Progenitor cell of endocrine pancreas (in vitro differentiated cells): ENCODE measurements at regions not wholly inside any gene's neighbourhood (a gene's known extent, or its start where the extent isn't known, plus 50 kb on each side); places are given as distances from the start of the nearest gene placed in this dataset.
"Not testable (repeated sequence)": the region's sequence is repeated elsewhere in the genome, so short reads cannot be mapped to it uniquely, and the experiment has no call there.

Experiments used
- DNase-seq: peaks from one replicate; pipeline ENCODE4 v3.0.0; 2021; ENCODE audit warnings: low spot score; ENCODE audit not compliant: unreplicated experiment
- H3K27ac Mint-ChIP-seq: 2 replicates; pipeline ENCODE4 v1.8.0; 2021; ENCODE audit warnings: mild to moderate bottlenecking, moderate library complexity, mixed read lengths
- H3K27me3 Mint-ChIP-seq: 2 replicates; pipeline ENCODE4 v1.8.0; 2021; ENCODE audit warnings: mixed read lengths
- H3K36me3 Mint-ChIP-seq: 2 replicates; pipeline ENCODE4 v1.8.0; 2022; ENCODE audit warnings: mixed read lengths; ENCODE audit not compliant: insufficient read depth
- H3K4me1 Mint-ChIP-seq: 2 replicates; pipeline ENCODE4 v1.8.0; 2021; ENCODE audit warnings: low read depth, mixed read lengths
- H3K4me3 Mint-ChIP-seq: 2 replicates; pipeline ENCODE4 v1.8.0; 2021; ENCODE audit warnings: low read depth, mild to moderate bottlenecking, moderate library complexity, mixed read lengths
- H3K9me3 Mint-ChIP-seq: 2 replicates; pipeline ENCODE4 v1.8.0; 2021; ENCODE audit warnings: low read depth, mixed read lengths
- TF ChIP-seq, protein P1 (sequence below): fragments of 200-600 bp; sonication (generic); IDR thresholded peaks from one replicate; pipeline ENCODE4 v1.5.0; 2021; ENCODE audit warnings: antibody characterized with exemption, mild to moderate bottlenecking; ENCODE audit not compliant: unreplicated experiment

GRCh38 chr6:834190-834589 is 141.3 kb upstream of the EXOC2 start:
- DNase-seq: no peak
- H3K36me3 Mint-ChIP-seq: no peaks in the 10 kb centered on the region
- H3K27ac Mint-ChIP-seq: no peak overlapping the region
- H3K4me1 Mint-ChIP-seq: peaks cover 1% of the 10 kb centered on the region
- H3K4me3 Mint-ChIP-seq: no peak overlapping the region
- H3K27me3 Mint-ChIP-seq: peaks cover 2% of the 10 kb centered on the region
- TF ChIP-seq, protein P1, sequence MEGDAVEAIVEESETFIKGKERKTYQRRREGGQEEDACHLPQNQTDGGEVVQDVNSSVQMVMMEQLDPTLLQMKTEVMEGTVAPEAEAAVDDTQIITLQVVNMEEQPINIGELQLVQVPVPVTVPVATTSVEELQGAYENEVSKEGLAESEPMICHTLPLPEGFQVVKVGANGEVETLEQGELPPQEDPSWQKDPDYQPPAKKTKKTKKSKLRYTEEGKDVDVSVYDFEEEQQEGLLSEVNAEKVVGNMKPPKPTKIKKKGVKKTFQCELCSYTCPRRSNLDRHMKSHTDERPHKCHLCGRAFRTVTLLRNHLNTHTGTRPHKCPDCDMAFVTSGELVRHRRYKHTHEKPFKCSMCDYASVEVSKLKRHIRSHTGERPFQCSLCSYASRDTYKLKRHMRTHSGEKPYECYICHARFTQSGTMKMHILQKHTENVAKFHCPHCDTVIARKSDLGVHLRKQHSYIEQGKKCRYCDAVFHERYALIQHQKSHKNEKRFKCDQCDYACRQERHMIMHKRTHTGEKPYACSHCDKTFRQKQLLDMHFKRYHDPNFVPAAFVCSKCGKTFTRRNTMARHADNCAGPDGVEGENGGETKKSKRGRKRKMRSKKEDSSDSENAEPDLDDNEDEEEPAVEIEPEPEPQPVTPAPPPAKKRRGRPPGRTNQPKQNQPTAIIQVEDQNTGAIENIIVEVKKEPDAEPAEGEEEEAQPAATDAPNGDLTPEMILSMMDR: no peak
- H3K9me3 Mint-ChIP-seq: peaks cover 13% of the 10 kb centered on the region

GRCh38 chr6:832804-833203 is 139.9 kb upstream of the EXOC2 start:
- not testable (repeated sequence) for H3K4me3 Mint-ChIP-seq, H3K36me3 Mint-ChIP-seq, H3K27ac Mint-ChIP-seq, H3K27me3 Mint-ChIP-seq, H3K4me1 Mint-ChIP-seq, DNase-seq
- H3K9me3 Mint-ChIP-seq: peaks cover 12% of the 10 kb centered on the region

DNA sequence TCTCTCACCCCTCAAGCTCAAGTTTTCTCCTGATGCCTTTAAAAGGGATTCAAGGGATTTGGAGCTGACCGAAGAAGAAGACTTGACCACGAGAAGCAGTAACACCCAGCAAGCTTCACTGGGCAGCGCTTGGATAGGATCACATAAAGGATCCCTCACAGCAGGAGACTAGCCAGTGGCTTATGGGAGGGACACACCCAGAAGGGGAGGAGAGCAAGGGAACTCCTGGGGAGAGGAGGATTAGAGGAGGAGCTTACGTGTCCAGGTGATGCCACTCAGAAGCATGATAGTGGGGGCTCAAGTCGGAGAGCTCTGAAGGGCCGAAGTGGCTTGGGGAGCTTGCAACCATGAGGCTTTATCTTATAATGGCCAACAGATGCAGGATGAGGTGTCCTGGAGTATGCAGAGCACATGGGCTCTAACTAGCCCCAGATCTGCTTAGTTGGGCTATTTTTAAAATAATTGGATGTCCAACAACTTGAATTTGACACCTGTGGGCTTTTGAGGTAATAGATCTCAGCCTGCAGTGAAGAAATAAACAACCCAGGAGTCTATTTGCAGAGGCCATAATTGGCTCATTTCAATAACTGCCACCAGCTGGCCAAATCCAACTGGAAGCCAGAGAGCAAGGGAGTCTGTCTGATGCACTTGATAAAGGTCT is 137.9 kb upstream of the EXOC2 start:
- TF ChIP-seq, protein P1: no peak
- Mint-ChIP-seq H3K27me3 (peaks cover 2% of the 10 kb centered on the region), H3K36me3 (peaks cover 4% of the 10 kb centered on the region), H3K4me3 (no peak overlapping the region), H3K4me1 (no peaks in the 10 kb centered on the region), H3K27ac (no peak overlapping the region), H3K9me3 (peaks cover 25% of the 10 kb centered on the region)
- DNase-seq: no peak

- DNase-seq: no peak
- TF ChIP-seq, protein P1: no peak
- Mint-ChIP-seq H3K4me3 (no peak overlapping the region), H3K27me3 (peaks cover 2% of the 10 kb centered on the region), H3K27ac (no peak overlapping the region), H3K36me3 (peaks cover 4% of the 10 kb centered on the region), H3K4me1 (no peaks in the 10 kb centered on the region), H3K9me3 (peaks cover 32% of the 10 kb centered on the region)
Observed at GRCh38 chr6:829656-830055, 136.7 kb upstream of the EXOC2 start.

DNA sequence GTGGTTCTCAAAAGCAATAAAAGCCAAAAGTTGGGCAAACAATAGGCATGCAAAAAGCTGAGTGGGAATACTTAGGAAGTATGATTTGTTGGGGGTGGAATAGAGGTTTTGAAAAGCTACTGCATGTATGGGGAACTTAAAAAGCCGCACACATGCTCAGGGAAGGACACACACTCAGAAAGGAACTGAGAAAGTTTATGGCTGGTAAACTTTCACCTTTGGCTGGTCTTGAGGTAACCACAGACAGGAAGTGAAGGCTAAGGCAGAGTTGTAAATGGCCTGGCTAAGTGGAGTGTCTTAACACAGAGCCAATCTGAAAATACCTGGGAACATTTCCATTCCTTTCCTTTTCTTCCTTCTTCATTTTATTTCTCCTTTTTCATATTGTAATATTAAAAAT is 134.5 kb upstream of the EXOC2 start:
- Mint-ChIP-seq H3K27me3 (peaks cover 2% of the 10 kb centered on the region), H3K27ac (no peak overlapping the region), H3K36me3 (peaks cover 4% of the 10 kb centered on the region), H3K4me3 (no peak overlapping the region), H3K9me3 (peaks cover 33% of the 10 kb centered on the region), H3K4me1 (no peaks in the 10 kb centered on the region)
- DNase-seq: no peak
- TF ChIP-seq, protein P1: no peak

- Mint-ChIP-seq H3K9me3 (peaks cover 12% of the 10 kb centered on the region), H3K36me3 (no peaks in the 10 kb centered on the region), H3K4me3 (no peak overlapping the region), H3K4me1 (peaks cover 18% of the 10 kb centered on the region), H3K27ac (no peak overlapping the region), H3K27me3 (peaks cover 8% of the 10 kb centered on the region)
- TF ChIP-seq, protein P1: no peak
- no peak for DNase-seq
Observed at GRCh38 chr6:819122-819521, 126.2 kb upstream of the EXOC2 start.
